HUDEP-2 (cell line): ENCODE measurements at regions not wholly inside any gene's neighbourhood (a gene's known extent, or its start where the extent isn't known, plus 50 kb on each side); places are given as distances from the start of the nearest gene placed in this dataset.

Experiments used
- DNase-seq, 76 experiments: peaks; one replicate each; lab custom pipeline; 2025; ENCODE audit not compliant: unreplicated experiment in 76 of 76; lab: John Stamatoyannopoulos, UW

GRCh38 chr10:26355241-26355640, 82.9 kb upstream of the APBB1IP start:
- no peak for DNase-seq

GRCh38 chr10:26357203-26357602, 80.9 kb upstream of the APBB1IP start:
- no peak for DNase-seq

DNA sequence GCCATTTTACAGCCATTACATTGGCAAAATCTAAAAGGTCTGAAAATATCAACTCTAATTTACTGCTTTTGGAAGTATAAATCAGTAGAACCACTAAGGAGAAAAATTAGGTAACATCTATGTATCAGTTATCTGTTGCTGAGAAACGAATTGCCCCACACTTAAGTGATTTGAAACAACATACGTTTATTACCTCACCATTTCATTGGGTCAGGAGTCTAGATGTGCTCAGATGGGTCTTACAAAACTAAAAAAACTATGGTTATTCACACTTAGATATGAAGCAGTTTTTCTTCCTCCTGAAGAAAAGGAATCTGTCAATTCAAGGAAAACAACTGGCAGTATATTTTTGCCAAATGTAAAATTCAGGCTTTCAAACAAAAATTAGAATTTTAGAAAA, 80.1 kb upstream of the APBB1IP start:
- DNase-seq = no peak

DNA sequence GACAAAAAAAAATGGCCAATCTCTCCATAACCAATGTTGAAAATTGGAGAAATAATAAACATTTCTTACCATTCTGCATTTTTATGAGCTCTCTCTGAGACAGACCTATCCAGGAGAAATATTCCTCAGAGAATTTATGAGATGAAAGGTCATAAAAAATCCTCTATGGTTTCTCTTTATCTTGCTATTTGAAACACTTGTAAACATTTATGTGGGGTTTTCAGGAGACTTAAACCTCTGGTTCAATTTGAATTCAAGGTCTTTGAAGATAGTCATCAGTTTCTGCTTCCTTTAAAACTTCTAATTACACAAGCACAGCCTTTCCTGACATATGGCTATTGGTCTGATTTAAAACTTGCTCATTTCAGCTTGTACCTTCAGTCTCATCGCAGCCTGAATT, 78.5 kb upstream of the APBB1IP start:
- DNase-seq = no peak

GRCh38 chr10:26361351-26361750, 76.8 kb upstream of the APBB1IP start:
- DNase-seq = no peak

DNA sequence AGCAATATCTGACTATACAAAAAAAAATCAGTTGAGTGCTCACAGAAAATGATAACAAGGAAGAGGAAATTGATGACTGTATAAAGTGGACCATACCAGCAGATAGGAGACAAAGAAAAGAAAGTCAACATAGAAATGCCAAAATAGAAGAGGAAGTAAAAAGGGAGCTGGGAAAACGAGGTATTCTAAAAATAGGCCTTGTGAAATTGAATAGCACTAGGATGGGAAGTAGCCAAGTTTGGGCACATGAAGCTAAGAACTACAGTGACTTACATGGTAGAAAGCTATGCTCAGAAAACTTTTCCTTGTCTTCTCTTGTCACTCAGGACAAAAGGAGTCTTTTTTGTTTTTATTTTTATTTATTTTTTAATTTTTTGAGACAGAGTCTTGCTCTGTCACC, 76.2 kb upstream of the APBB1IP start:
- DNase-seq = no peak

DNA sequence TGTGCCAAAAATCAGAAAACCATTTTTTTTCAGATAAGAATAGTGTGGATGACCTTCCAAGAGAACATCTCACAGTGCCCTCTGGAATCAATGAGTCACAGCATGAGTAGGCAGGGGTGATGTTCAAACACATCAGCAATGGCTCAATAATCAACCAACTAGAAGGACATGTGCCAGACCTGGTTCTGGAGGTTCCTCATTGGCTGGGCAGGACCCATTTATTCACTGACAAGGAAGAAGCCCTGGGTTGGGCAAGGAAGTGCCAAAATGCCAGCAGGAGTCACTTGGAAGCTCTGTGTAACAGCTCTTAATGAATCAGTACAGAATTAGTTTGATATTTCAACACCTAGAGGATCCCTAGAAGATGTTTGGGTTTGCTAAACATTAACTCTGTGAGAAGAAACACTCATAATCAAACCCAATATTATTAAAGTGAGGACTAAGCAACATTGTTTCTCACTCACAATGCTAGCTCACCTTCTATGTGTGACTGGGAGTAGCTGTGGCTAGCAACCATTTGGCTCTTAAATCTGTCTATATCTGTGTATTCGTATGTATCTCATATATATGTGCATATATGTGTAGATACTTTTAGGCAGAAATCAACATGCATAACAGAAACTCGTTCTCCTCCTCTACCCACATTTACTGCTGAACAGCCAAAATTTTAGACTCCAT, 72.3 kb upstream of the APBB1IP start:
- peak in 21 of 76 experiments; percentile 2 to 76 (median 48) for DNase-seq

DNA sequence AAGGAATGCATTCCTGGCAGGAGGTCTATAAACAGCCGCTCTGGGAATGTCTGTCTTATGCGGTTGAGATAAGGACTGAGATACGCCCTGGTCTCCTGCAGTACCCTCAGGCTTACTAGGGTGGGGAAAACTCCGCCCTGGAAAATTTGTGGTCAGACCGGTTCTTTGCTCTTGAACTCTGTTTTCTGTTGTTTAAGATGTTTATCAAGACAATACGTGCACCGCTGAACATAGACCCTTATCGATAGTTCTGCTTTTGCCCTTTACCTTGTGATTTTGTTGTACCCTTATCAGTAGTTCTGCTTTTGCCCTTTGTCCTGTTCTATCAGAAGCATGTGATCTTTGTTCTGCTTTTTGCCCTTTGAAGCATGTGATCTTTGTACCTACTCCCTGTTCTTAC, 71.1 kb upstream of the APBB1IP start:
- peak in 20 of 76 experiments; percentile 0 to 74 (median 32) for DNase-seq

DNA sequence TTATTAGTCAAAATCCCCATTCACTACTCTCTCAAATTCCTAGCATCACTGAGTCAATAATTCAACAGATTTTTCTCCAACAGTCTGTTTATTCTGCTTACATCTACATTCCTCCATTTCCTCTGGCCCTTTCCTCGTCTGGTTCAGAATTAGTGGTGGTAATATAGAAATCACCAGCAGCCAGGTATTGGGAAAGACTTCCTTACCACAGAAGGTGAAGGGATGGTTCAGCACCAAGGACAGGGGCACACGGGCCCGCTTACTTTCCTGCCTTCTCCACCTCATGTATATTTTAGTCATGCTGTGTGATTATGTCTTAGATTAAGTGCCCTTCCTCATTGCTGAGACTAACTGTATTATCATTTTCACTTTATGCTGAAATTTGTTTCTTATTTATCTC, 70.4 kb upstream of the APBB1IP start:
- DNase-seq = peak in 29 of 76 experiments; percentile 2 to 54 (median 24)

DNA sequence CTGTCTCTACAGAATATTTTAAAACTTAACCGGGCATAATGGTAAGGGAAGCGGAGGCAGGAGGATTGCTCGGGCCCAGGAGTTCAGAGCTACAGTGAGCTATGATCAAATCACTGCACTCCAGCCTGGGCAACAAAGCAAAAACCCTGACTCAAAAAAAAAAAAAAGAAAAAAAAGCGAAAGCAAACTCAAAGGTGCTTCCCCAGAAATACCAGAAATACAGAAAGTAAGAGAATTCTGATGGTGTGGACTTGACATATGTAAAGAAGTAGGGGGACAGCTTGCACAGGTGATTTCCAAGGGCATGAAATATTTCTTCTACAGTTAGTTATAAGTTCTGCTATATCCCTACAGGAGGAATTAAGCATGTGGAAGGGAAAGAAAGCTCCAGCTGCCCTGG, 69.7 kb upstream of the APBB1IP start:
- DNase-seq = no peak

DNA sequence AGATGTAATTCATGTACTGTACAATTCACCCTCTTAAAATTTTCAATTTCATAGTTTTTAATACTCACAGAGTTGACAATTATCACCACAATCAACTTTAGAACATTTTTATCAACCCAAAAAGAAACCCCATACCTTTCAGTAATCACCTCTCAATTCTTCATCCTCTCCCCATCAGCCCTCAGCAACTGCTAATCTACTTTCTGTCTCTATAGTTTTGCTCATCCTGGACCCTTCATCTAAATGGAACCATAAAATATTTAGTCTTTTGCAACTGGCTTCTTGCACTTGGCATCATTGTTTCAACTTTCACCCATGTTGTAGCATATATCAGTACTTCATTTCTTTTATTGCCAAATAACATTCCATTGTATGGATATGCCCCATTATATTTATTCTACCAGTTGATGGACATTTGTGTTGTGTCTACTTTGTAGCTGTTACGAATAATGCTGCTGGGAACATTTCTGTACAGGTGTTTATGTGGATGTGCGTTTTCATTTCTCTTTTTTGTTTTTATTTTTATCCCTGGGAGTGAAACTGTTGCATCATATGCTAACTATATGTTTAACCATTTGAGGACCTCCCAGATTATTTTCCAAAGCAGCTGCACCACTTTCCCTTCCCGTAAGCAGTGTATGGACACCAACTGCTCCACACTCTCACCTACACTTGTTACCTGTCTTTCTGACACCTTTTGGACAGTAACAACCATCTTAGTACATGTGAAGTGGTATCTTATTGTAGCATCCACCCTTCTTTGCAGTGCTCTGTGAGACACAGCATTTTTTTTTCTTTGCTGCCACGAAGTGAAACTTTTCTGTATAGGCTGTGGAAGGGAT, 65.4 kb upstream of the APBB1IP start:
- DNase-seq = no peak

GRCh38 chr10:26374426-26374825, 63.7 kb upstream of the APBB1IP start:
- no peak for DNase-seq

GRCh38 chr10:26377224-26377810, 60.8 kb upstream of the APBB1IP start:
- peak in 59 of 76 experiments; percentile 8 to 91 (median 51) for DNase-seq

- DNase-seq = no peak
These were observed 59.3 kb upstream of the APBB1IP start for GRCh38 chr10:26378861-26379294.

DNA sequence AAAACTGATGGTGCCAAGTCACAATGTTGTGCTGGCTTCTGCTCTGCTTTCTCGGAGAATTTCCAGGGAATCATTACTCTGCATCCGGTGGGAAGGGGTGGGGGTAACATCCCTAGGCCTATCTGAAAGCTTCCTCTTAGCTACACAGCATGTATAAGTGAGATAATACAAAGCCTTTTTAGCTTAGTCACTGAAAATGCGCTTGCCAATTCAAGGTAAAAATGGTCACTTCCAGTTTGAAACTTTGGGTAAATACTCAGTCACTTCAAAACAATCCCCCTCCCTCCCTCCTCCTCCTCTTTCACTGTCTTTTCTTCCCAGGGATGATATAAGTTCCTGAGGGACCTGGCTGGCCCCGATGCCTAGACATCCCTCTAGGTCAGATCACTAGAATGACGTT, 57.3 kb upstream of the APBB1IP start:
- peak in 18 of 76 experiments; percentile 3 to 65 (median 32) for DNase-seq

- DNase-seq = no peak
These were observed 56.2 kb upstream of the APBB1IP start for GRCh38 chr10:26381986-26382385.

DNA sequence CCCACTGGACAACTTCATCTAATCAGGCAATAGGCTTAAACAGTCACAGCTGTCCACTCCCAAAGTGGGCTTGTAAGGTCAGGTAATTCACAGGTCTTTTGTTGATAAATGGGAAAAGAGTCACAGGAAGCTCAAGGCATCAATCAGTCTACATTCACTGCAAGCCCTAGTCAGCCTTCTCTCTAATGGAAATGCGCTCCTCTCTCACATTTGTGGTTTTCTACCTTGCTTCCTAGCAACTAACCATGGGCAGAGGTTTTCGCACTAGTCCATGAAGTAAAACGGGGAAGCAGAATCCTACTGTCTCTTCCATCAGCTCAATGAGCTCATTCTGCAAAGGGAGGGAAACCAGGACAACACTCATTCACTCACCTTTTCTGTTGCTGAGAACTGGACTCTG, 53.5 kb upstream of the APBB1IP start:
- no peak for DNase-seq

DNA sequence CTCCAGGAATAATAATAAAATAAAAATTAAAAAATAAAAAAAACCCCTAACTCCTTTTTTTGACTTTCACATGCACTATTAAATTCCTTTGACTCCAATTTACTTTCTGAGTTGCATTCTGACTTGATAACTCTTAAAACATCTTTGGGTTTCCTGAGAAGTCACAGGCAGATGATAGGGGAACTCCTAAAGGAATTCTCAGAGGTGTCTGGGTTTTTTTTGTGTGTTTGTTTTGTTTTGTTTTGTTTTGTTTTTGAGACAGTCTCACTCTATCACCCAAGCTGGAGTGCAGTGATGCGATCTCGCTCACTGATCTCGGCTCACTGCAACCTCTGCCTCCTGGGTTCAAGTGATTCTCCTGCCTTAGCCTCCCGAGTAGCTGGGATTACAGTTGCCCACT, 52.7 kb upstream of the APBB1IP start:
- DNase-seq = no peak

DNA sequence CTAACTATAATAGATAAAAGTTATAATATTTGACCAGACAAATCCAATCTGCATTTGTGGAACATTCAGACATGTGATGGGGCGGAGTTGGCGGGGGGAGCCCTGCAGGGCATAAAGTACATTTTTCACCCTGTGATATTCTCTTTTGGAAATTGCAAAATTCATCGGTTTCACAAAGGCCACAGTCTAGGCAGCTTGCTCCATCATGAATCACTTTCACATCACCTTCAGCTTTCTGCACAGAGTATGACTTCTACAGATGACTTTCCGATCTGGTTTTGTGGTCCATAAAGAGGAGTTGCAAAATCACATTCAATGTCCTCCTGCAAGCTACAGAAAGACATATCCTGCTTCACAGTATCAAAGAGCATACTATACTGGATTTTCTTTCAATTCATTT, 51.4 kb upstream of the APBB1IP start:
- no peak for DNase-seq
